H9 (cell line): ENCODE measurements at regions not wholly inside any gene's neighbourhood (a gene's known extent, or its start where the extent isn't known, plus 50 kb on each side); places are given as distances from the start of the nearest gene placed in this dataset.

ENCODE experiments used
- DNase-seq: peaks from one replicate; pipeline ENCODE4 v3.0.0-alpha.2; 2017
- H2AFZ ChIP-seq: one replicate; pipeline ENCODE4 v1.6.1; 2013; ENCODE audit warnings: mild to moderate bottlenecking, low read length, control low read depth, moderate library complexity
- H2AK5ac ChIP-seq: 2 replicates; pipeline ENCODE4 v1.6.1; 2013; ENCODE audit warnings: low read length, control low read depth, mixed read lengths; ENCODE audit not compliant: insufficient read length
- H2BK120ac ChIP-seq: one replicate; pipeline ENCODE4 v1.6.1; 2013; ENCODE audit warnings: low read depth, mild to moderate bottlenecking, low read length, control low read depth, inconsistent platforms; ENCODE audit not compliant: poor library complexity, severe bottlenecking
- H2BK12ac ChIP-seq: 2 replicates; pipeline ENCODE4 v1.6.1; 2013; ENCODE audit warnings: low read length, control low read depth, mixed read lengths, low read depth; ENCODE audit not compliant: insufficient read length
- H2BK15ac ChIP-seq: 2 replicates; pipeline ENCODE4 v1.6.1; 2013; ENCODE audit warnings: low read depth, low read length, control low read depth
- H2BK20ac ChIP-seq: one replicate; pipeline ENCODE4 v1.6.1; 2013; ENCODE audit warnings: low read depth, mild to moderate bottlenecking, low read length, control low read depth, inconsistent platforms; ENCODE audit not compliant: poor library complexity, severe bottlenecking
- H2BK5ac ChIP-seq: 2 replicates; pipeline ENCODE4 v1.6.1; 2013; ENCODE audit warnings: low read length, control low read depth, mixed read lengths; ENCODE audit not compliant: insufficient read length
- H3K14ac ChIP-seq: 2 replicates; pipeline ENCODE4 v1.6.1; 2013; ENCODE audit warnings: low read length, control low read depth; ENCODE audit not compliant: insufficient read depth
- H3K18ac ChIP-seq: 2 replicates; pipeline ENCODE4 v1.6.1; 2013; ENCODE audit warnings: low read depth, mild to moderate bottlenecking, mixed read lengths, low read length, control low read depth; ENCODE audit not compliant: insufficient read length
- H3K23ac ChIP-seq: 2 replicates; pipeline ENCODE4 v1.6.1; 2013; ENCODE audit warnings: low read length, control low read depth, mixed read lengths, low read depth; ENCODE audit not compliant: insufficient read length
- H3K23me2 ChIP-seq: 2 replicates; pipeline ENCODE4 v1.6.1; 2013; ENCODE audit warnings: low read depth, mild to moderate bottlenecking, mixed read lengths, low read length, control low read depth; ENCODE audit not compliant: insufficient read length, poor library complexity, severe bottlenecking
- H3K27ac ChIP-seq: 2 replicates; pipeline ENCODE4 v1.5.1; 2013; ENCODE audit warnings: low read length, control low read depth, mixed read lengths, low read depth; ENCODE audit not compliant: insufficient read length
- H3K27me3 ChIP-seq: 2 replicates; pipeline ENCODE4 v1.6.1; 2013; ENCODE audit warnings: low read length, control low read depth, inconsistent platforms; ENCODE audit not compliant: insufficient read depth
- H3K4ac ChIP-seq: 2 replicates; pipeline ENCODE4 v1.6.1; 2013; ENCODE audit warnings: low read depth, mild to moderate bottlenecking, control low read depth, inconsistent platforms, low read length, moderate library complexity
- H3K4me1 ChIP-seq: 2 replicates; pipeline ENCODE4 v1.6.1; 2013; ENCODE audit warnings: low read length, control low read depth, inconsistent platforms; ENCODE audit not compliant: insufficient read depth
- H3K4me2 ChIP-seq: 2 replicates; pipeline ENCODE4 v1.6.1; 2013; ENCODE audit warnings: low read length, control low read depth, mixed read lengths; ENCODE audit not compliant: insufficient read length, insufficient read depth
- H3K56ac ChIP-seq: 2 replicates; pipeline ENCODE4 v1.6.1; 2013; ENCODE audit warnings: low read depth, mild to moderate bottlenecking, mixed read lengths, low read length, control low read depth; ENCODE audit not compliant: insufficient read length
- H3K79me1 ChIP-seq: 2 replicates; pipeline ENCODE4 v1.6.1; 2013; ENCODE audit warnings: low read depth, mild to moderate bottlenecking, moderate library complexity, low read length, control low read depth, inconsistent platforms; ENCODE audit not compliant: insufficient read depth, poor library complexity, severe bottlenecking
- H3K79me2 ChIP-seq: 2 replicates; pipeline ENCODE4 v1.6.1; 2013; ENCODE audit warnings: low read length, control low read depth, inconsistent platforms; ENCODE audit not compliant: insufficient read depth
- H3K9ac ChIP-seq: 2 replicates; pipeline ENCODE4 v1.6.1; 2013; ENCODE audit warnings: low read length, control low read depth, mixed read lengths; ENCODE audit not compliant: insufficient read length; ENCODE audit errors: extremely low read depth
- H3K9me3 ChIP-seq: one replicate; pipeline ENCODE4 v1.6.1; 2013; ENCODE audit warnings: low read depth, low read length, inconsistent platforms; ENCODE audit not compliant: control insufficient read depth
- H3T11ph ChIP-seq: one replicate; pipeline ENCODE4 v1.6.1; 2013; ENCODE audit warnings: mild to moderate bottlenecking, low read length, control low read depth, inconsistent platforms
- H4K20me1 ChIP-seq: one replicate; pipeline ENCODE4 v1.6.1; 2013; ENCODE audit not compliant: control insufficient read depth, insufficient read length, insufficient read depth
- H4K5ac ChIP-seq: 2 replicates; pipeline ENCODE4 v1.6.1; 2013; ENCODE audit warnings: low read depth, mild to moderate bottlenecking, mixed read lengths, low read length, control low read depth; ENCODE audit not compliant: insufficient read length
- H4K8ac ChIP-seq: replicated peaks from 2 replicates; pipeline ENCODE4 v1.6.1; 2013; ENCODE audit warnings: low read length, control low read depth, mixed read lengths, low read depth; ENCODE audit not compliant: insufficient read length
- H4K91ac ChIP-seq: 2 replicates; pipeline ENCODE4 v1.6.1; 2013; ENCODE audit warnings: low read depth, mild to moderate bottlenecking, moderate library complexity, mixed read lengths, low read length, control low read depth; ENCODE audit not compliant: insufficient read length
- H3K27ac Mint-ChIP-seq, 3 experiments: 2 replicates in 2 of 3; 3 replicates in 1 of 3; pipeline ENCODE4 v1.8.0; 2020 to 2021; ENCODE audit warnings: mixed read lengths in 3 of 3, mild to moderate bottlenecking in 1 of 3, moderate library complexity in 1 of 3
- H3K27me3 Mint-ChIP-seq: 2 replicates; pipeline ENCODE4 v1.8.0; 2021; ENCODE audit warnings: low read depth, mild to moderate bottlenecking, moderate library complexity, mixed read lengths
- H3K36me3 Mint-ChIP-seq, 3 experiments: 2 replicates in 2 of 3; 3 replicates in 1 of 3; pipeline ENCODE4 v1.8.0; 2020 to 2021; ENCODE audit warnings: low read depth in 3 of 3, mixed read lengths in 3 of 3; ENCODE audit not compliant: insufficient read depth in 1 of 3
- H3K4me1 Mint-ChIP-seq, 2 experiments: 2 replicates each; pipeline ENCODE4 v1.8.0; 2020; ENCODE audit warnings: mixed read lengths in 2 of 2
- H3K4me3 Mint-ChIP-seq, 2 experiments: 2 replicates in 1 of 2; 3 replicates in 1 of 2; pipeline ENCODE4 v1.8.0; 2020 to 2021; ENCODE audit warnings: mild to moderate bottlenecking in 2 of 2, mixed read lengths in 2 of 2, moderate library complexity in 1 of 2
- H3K9me3 Mint-ChIP-seq, 2 experiments: 2 replicates in 1 of 2; 3 replicates in 1 of 2; pipeline ENCODE4 v1.8.0; 2020; ENCODE audit warnings: mild to moderate bottlenecking in 2 of 2, mixed read lengths in 2 of 2, moderate library complexity in 1 of 2
- WGBS: extraction: QIAGEN DNeasy Blood & Tissue Kit; methylation state at CpG from one replicate; pipeline ENCODE4 v1.1.7; 2013; ENCODE audit warnings: missing lambda C conversion rate, low lambda C conversion rate, mixed read lengths; ENCODE audit not compliant: insufficient read length; ENCODE audit errors: extremely low coverage; 5-methylcytosine and 5-hydroxymethylcytosine counted together
- TF ChIP-seq, protein P1 (sequence below): fragments of 200-600 bp; sonication (generic); conservative IDR thresholded peaks from 3 replicates; pipeline ENCODE4 v1.8.0; 2021; ENCODE audit warnings: antibody characterized with exemption, mild to moderate bottlenecking

DNA sequence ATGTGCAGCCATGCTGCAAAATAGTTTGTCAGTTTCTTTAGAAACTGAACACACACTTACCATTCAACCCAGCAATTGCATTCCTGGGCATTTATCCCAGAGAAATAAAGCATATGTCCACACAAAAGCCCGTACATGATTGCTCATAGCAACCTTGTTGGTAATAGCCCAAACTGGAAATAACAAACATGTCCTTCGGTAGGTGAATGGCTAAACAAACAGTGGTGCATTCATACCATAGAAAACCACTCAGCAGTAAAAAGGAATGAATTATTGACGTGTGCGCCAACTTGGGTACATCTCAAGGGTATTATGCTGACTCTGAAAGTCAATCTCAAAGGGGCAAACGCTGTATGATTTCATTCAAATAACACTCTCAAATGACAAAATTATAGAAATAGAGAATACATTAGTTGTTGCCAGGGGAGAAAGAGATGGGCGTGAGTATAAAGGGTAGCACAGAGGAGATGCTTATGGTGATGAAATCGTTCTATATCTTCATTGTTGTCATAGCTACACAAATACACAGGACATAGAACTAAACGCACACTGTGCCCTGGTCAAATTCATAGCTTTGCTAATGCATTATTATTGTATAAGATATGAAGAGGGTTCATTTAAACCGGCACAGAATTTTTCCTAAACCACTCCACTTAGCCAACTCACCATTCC, 58.2 kb downstream of the DRD1 start:
- no peaks in the 10 kb centered on the region for H4K20me1 ChIP-seq
- no peak overlapping the region for H3K27ac ChIP-seq
- H2BK5ac ChIP-seq, result no peak overlapping the region
- no peaks in the 10 kb centered on the region for H3K79me1 ChIP-seq
- H2BK20ac ChIP-seq, result no peak overlapping the region
- TF ChIP-seq, protein P1, sequence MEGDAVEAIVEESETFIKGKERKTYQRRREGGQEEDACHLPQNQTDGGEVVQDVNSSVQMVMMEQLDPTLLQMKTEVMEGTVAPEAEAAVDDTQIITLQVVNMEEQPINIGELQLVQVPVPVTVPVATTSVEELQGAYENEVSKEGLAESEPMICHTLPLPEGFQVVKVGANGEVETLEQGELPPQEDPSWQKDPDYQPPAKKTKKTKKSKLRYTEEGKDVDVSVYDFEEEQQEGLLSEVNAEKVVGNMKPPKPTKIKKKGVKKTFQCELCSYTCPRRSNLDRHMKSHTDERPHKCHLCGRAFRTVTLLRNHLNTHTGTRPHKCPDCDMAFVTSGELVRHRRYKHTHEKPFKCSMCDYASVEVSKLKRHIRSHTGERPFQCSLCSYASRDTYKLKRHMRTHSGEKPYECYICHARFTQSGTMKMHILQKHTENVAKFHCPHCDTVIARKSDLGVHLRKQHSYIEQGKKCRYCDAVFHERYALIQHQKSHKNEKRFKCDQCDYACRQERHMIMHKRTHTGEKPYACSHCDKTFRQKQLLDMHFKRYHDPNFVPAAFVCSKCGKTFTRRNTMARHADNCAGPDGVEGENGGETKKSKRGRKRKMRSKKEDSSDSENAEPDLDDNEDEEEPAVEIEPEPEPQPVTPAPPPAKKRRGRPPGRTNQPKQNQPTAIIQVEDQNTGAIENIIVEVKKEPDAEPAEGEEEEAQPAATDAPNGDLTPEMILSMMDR, result no peak
- no peak overlapping the region for H2AK5ac ChIP-seq
- H4K91ac ChIP-seq, result no peak overlapping the region
- no peaks in the 10 kb centered on the region for H3K4me1 ChIP-seq
- no peak overlapping the region for H3K23ac ChIP-seq
- DNase-seq, result no peak
- H3K79me2 ChIP-seq, result no peaks in the 10 kb centered on the region
- no peak overlapping the region for H2BK120ac ChIP-seq
- no peaks in the 10 kb centered on the region for H3K23me2 ChIP-seq
- H3K18ac ChIP-seq, result no peak overlapping the region
- H3K4me2 ChIP-seq, result no peak overlapping the region
- no peak overlapping the region for H4K8ac ChIP-seq
- no peak overlapping the region for H3K14ac ChIP-seq
- H2BK15ac ChIP-seq, result no peak overlapping the region
- no CpG with 5 or more reads among the region's 9 CpGs for WGBS
- no peak overlapping the region for H4K5ac ChIP-seq
- no peaks in the 10 kb centered on the region for H3K9me3 ChIP-seq
- H3K9me3 Mint-ChIP-seq, result 0 out of 5 replicates have a peak, but pooled peaks cover 0 to 3% of the 10 kb centered on the region in 2 experiments
- no peak overlapping the region for H3K4me3 Mint-ChIP-seq
- peaks cover 7% of the 10 kb centered on the region for H3K27me3 Mint-ChIP-seq
- H3K56ac ChIP-seq, result no peak overlapping the region
- H3T11ph ChIP-seq, result no peak overlapping the region
- no peak overlapping the region for H2BK12ac ChIP-seq
- H3K36me3 Mint-ChIP-seq, result no peaks in the 10 kb centered on the region; a peak in 1 of 7 replicates
- H3K27ac Mint-ChIP-seq, result no peak overlapping the region
- no peak overlapping the region for H2AFZ ChIP-seq
- no peak overlapping the region for H3K9ac ChIP-seq
- H3K27me3 ChIP-seq, result no peaks in the 10 kb centered on the region
- no peak overlapping the region for H3K4ac ChIP-seq
- peaks cover 11 to 12% of the 10 kb centered on the region in 2 experiments for H3K4me1 Mint-ChIP-seq
